A172 (cell line): ENCODE measurements at regions not wholly inside any gene's neighbourhood (a gene's known extent, or its start where the extent isn't known, plus 50 kb on each side); places are given as distances from the start of the nearest gene placed in this dataset.

ENCODE experiments used
- DNase-seq: peaks from one replicate; pipeline ENCODE4 v3.0.0-alpha.2; 2015; ENCODE audit warnings: low spot score

- no peak for DNase-seq
These were observed 328.0 kb downstream of the UQCRFS1 start for GRCh38 chr19:28884786-28885476.

DNA sequence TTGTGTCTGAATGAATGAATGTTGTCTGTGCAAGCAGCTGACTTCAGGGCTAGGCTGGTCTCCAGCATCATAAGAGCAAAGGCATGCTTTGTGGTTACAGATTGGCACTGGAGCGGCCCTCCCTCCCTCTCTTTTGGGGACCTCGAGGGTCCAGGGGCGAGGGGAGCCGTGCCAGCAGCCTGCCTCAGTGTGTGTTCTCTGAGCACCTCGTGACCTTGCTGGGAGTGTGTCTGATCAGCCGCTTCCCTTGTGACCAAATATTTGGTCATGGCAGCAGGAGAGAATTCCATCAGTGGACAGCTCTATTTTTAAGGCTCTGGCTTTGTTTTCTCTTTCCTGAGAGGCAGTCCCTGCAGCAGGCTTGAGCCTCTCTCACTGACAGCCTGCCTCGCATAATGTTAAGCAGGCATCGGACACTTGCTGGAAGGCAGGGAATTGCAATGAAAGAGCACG lies 329.7 kb downstream of the UQCRFS1 start:
- DNase-seq = no peak

DNA sequence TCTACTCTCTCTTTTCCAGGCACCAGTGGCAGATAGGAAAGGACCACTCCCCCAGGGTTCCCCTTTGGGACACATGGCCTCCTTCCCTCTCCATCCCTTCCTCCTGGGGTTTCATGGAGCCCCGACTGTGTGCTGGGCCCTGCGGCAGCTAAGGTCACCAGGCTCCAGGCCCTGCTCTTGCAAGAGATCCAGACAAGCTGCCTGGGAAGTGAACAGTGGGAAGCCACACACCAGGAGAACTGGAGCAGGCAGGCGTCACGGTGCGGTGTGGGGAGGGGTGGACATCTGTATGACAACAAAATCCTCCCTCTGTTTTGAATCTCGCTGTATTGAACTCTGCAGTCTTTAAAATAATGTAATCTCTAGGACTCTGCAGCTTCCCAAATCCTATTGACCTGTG lies 330.1 kb downstream of the UQCRFS1 start:
- DNase-seq = no peak

DNA sequence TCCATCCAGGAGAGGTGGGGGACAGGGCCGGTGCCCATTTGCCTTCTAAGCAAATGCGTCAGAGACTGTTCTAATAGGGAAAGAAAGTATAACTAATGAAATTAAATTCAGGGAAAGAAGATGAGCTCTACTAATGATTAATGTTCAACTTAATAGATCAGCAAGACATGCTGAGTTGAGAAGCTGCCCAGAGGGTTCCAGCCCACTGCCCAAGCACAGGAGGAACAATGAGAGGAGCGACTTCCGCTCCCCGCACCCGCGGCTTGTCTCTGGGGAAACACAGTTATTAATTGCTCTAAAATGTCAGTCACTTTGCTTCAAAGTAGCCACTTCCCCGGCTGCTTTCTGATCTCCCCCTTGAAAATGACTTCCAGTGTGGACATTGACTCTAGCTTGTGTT lies 331.3 kb downstream of the UQCRFS1 start:
- no peak for DNase-seq

DNA sequence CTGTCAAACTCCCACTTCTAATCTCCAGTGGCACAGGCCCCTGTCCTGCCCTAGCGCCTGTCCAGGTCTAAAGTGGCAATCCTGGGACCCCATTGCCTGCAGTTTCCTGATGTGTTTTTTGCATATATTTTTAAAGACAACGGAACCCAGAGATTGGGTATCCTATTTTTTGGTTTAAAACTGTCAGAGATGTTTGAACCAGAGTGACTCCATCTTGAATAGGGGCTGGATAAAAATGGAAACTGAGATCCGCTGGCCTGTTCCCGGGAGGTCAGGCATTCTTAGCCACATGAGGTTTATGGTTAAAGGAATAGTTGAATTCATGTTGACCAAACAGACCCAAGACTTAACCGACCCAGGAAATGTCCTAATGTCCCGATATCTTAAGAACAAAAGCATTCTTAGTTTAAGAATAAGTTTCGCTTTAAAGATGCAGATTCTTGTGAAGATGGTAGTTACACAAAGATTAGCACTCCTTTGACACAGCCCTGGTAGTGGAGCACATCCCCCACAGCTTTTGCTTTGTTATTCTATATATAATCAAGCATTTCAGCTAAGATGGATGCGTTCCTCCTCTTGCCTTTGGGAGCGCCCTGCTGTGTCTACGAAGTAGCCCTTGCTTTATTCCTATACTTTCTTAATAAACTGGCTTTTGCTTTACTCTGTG lies 332.1 kb downstream of the UQCRFS1 start:
- DNase-seq = no peak

DNA sequence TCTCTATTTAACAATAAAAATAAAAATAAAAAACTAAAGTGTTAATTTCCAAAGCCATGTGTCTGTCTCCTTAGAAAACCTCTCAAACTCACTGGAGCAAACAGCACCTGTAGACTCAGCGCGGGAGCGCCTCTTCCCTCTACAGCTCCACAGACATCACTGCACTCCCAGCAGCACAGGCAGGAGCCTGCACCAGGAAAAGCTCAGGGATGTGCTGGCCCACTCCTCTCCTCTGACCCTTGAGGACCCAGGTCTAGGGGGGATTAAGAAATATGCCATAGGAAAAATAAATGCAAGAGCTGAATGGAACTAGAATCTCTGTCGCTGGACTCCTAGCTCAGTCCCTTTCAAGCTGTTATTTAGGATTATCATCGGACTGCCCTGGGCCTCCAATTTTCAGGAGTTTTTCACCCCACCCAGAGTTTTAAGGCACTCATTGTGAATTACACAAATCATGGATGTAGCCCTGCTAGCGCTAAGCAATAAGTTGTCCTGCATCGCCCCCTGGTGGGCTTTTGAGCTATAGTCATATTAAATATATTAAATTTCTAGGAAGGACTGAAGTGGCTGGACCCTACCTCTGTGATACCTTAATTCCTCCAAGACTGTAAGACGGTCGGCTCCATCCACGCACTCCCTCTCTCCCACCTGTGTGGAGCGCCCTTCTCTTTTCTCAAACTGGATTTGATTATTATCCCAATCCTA lies 333.9 kb downstream of the UQCRFS1 start:
- peak; percentile 50 for DNase-seq

GRCh38 chr19:28876609-28877123 lies 336.3 kb downstream of the UQCRFS1 start:
- no peak for DNase-seq

GRCh38 chr19:28874742-28875141 lies 338.2 kb downstream of the UQCRFS1 start:
- DNase-seq = no peak

GRCh38 chr19:28873301-28873700 lies 339.6 kb downstream of the UQCRFS1 start:
- DNase-seq = no peak

GRCh38 chr19:28871099-28871725 lies 341.7 kb downstream of the UQCRFS1 start:
- no peak for DNase-seq

- no peak for DNase-seq
These were observed 343.5 kb downstream of the UQCRFS1 start for GRCh38 chr19:28869459-28869858.

DNA sequence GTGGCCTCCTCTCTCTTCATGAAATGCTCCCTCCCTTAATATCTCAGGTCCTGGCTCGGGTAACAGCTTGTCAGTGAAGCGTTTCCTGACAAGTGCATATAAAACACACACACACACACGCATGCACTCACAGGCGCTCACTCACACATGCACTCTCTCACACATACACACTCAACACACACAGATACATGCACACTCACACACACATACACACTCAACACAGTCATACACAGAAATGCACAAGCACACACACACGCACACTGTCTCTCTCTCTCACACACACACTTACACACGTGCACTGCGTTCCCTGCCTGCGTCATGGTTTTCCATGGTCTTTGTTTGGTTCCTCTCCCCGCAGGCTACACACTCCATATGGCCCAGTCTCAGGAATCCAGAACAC lies 344.1 kb downstream of the UQCRFS1 start:
- DNase-seq = no peak

GRCh38 chr19:28867978-28868377 lies 345.0 kb downstream of the UQCRFS1 start:
- no peak for DNase-seq

DNA sequence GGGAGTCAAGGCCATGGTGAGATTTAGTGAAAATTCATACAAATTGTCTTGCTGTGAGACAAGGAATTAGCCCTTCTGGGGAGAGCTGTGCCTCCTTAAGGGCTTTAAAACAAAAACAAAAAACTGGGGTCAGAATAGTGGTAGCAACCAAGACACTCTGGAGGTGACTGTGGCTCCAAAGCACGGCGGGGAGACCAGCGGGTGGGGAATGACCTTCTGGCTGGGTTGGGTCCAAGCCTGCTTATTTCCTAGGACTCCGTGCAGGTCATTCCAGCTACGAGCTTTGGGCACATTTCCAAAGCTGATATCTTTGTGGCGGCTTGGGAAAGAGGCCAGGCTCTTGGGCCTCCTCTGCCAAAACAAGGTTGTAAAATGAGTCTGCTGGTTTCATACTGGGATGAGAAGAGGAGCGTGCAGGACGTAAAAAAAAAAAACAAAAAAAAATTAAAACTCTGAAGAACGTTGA lies 348.3 kb downstream of the UQCRFS1 start:
- DNase-seq = no peak

DNA sequence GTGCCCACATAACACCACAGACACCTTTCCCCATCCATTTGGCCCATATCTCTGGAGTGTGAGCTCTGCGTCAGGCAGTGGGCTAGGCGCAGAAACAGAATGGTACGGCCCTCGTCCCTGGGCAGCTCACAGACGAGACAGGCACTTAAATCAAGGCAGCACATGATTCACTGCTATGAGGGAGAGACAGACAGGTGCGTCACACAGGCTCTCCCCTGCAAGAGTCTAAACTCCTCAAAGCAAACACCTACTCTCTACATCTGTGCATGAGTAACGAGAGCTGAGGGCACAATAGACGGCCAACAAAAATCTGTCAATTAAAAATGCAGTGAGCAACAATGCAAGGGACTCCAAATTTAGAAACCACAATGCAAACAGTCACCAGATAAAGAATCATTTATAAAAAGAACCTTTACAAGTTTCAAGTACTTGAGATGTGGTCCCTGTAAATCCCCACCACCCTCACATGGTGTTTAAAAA lies 348.9 kb downstream of the UQCRFS1 start:
- peak; percentile 6 for DNase-seq

- DNase-seq = no peak
These were observed 350.7 kb downstream of the UQCRFS1 start for GRCh38 chr19:28862238-28862637.

- no peak for DNase-seq
These were observed 353.1 kb downstream of the UQCRFS1 start for GRCh38 chr19:28859811-28860210.

GRCh38 chr19:28858933-28859332 lies 354.0 kb downstream of the UQCRFS1 start:
- DNase-seq = no peak

- DNase-seq = no peak
These were observed 355.0 kb downstream of the UQCRFS1 start for GRCh38 chr19:28857967-28858366.

DNA sequence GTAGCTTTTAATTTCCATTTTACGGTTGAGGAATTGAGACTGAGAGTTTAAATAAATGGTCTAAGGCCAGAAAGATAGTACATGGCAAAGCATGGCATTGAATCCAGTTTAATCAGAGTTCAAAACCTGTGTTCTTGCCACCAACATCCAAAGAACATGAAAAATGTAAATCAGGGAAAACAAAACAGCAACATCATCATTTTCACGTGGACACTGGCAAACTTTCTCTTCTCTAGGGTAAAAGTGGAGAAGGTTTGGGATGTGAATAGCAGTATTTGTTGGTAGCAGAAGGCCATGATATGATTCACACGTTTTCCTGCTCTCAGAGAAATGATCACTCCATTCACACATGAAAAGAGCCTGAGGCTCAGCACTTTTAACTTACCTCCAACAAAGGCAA lies 357.7 kb downstream of the UQCRFS1 start:
- no peak for DNase-seq

DNA sequence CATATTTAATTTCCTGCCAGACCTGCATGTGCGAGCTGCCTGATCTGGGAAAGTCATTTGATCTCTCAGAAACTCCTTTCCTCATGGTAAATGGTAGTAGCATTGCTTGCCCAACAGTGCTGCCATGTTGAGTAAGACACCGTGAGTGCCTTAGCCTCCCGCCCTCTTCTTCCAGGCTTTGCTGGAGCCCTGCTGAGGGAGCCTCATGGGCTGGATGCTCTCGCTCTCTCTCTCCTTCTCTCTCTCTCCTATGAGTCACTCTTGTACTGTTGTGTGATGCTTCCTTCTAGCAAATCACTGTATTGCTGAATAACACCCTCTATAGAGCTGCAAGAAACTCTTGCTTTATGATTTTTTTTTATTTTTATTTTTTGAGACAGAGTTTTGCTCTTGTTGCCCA lies 365.5 kb downstream of the UQCRFS1 start:
- DNase-seq = peak; percentile 9
